ENCODE measurements at regions not wholly inside any gene's neighbourhood (a gene's known extent, or its start where the extent isn't known, plus 50 kb on each side); places are given as distances from the start of the nearest gene placed in this dataset.
A peak's percentile ranks its signal among the peaks of the same experiment; 100 is the strongest.

- H3K9me3 ChIP-seq (ENCODE audit: control insufficient read depth in 5 of 5, low read length in 5 of 5) = no peaks in the 10 kb centered on the region
- H3K4me1 ChIP-seq (ENCODE audit: control insufficient read depth in 5 of 5, insufficient read depth in 5 of 5, low read length in 5 of 5) = no peaks in the 10 kb centered on the region
- no peak overlapping the region for H3K9ac ChIP-seq (ENCODE audit: low read length in 5 of 5)
- no peaks in the 10 kb centered on the region for H3K27me3 ChIP-seq (ENCODE audit: control insufficient read depth in 5 of 5, insufficient read depth in 4 of 5, low read length in 5 of 5)
- no peak overlapping the region for H3K4me3 ChIP-seq (ENCODE audit: low read depth in 1 of 5, low read length in 5 of 5)
- no peaks in the 10 kb centered on the region for H3K36me3 ChIP-seq (ENCODE audit: control insufficient read depth in 5 of 5, insufficient read depth in 5 of 5, low read length in 5 of 5)
- H3K27ac ChIP-seq (ENCODE audit: low read depth, low read length) = no peak overlapping the region
Observed at GRCh38 chr3:148131990-148132638, 565.6 kb upstream of the AGTR1 start.

- Histone ChIP-seq H3K36me3 (ENCODE audit: control insufficient read depth in 5 of 5, insufficient read depth in 5 of 5, low read length in 5 of 5) (no peaks in the 10 kb centered on the region), H3K27me3 (ENCODE audit: control insufficient read depth in 5 of 5, insufficient read depth in 4 of 5, low read length in 5 of 5) (no peaks in the 10 kb centered on the region), H3K4me3 (ENCODE audit: low read depth in 1 of 5, low read length in 5 of 5) (no peak overlapping the region), H3K9me3 (ENCODE audit: control insufficient read depth in 5 of 5, low read length in 5 of 5) (no peaks in the 10 kb centered on the region), H3K4me1 (ENCODE audit: control insufficient read depth in 5 of 5, insufficient read depth in 5 of 5, low read length in 5 of 5) (no peaks in the 10 kb centered on the region), H3K27ac (ENCODE audit: low read depth, low read length) (no peak overlapping the region), H3K9ac (ENCODE audit: low read length in 5 of 5) (no peak overlapping the region)
Observed at GRCh38 chr3:148136816-148137215, 560.9 kb upstream of the AGTR1 start.

- Histone ChIP-seq H3K9ac (ENCODE audit: low read length in 5 of 5) (no peak overlapping the region), H3K4me3 (ENCODE audit: low read depth in 1 of 5, low read length in 5 of 5) (no peak overlapping the region), H3K4me1 (ENCODE audit: control insufficient read depth in 5 of 5, insufficient read depth in 5 of 5, low read length in 5 of 5) (peaks cover 0 to 19% (median 5%) of the 10 kb centered on the region in 5 donors), H3K36me3 (ENCODE audit: control insufficient read depth in 5 of 5, insufficient read depth in 5 of 5, low read length in 5 of 5) (no peaks in the 10 kb centered on the region), H3K9me3 (ENCODE audit: control insufficient read depth in 5 of 5, low read length in 5 of 5) (no peaks in the 10 kb centered on the region), H3K27ac (ENCODE audit: low read depth, low read length) (no peak overlapping the region), H3K27me3 (ENCODE audit: control insufficient read depth in 5 of 5, insufficient read depth in 4 of 5, low read length in 5 of 5) (no peaks in the 10 kb centered on the region)
Observed at GRCh38 chr3:148146241-148146640, 551.5 kb upstream of the AGTR1 start.

GRCh38 chr3:148146947-148147826 is 550.5 kb upstream of the AGTR1 start:
- Histone ChIP-seq H3K9me3 (ENCODE audit: control insufficient read depth in 5 of 5, low read length in 5 of 5) (no peaks in the 10 kb centered on the region), H3K27ac (ENCODE audit: low read depth, low read length) (peak overlapping the region; percentile 18), H3K4me1 (ENCODE audit: control insufficient read depth in 5 of 5, insufficient read depth in 5 of 5, low read length in 5 of 5) (peaks cover 0 to 19% (median 5%) of the 10 kb centered on the region in 5 donors), H3K27me3 (ENCODE audit: control insufficient read depth in 5 of 5, insufficient read depth in 4 of 5, low read length in 5 of 5) (no peaks in the 10 kb centered on the region), H3K4me3 (ENCODE audit: low read depth in 1 of 5, low read length in 5 of 5) (no peak overlapping the region), H3K36me3 (ENCODE audit: control insufficient read depth in 5 of 5, insufficient read depth in 5 of 5, low read length in 5 of 5) (no peaks in the 10 kb centered on the region), H3K9ac (ENCODE audit: low read length in 5 of 5) (no peak overlapping the region)

GRCh38 chr3:148147903-148148302 is 549.8 kb upstream of the AGTR1 start:
- Histone ChIP-seq H3K27ac (ENCODE audit: low read depth, low read length) (peak overlapping the region; percentile 18), H3K9me3 (ENCODE audit: control insufficient read depth in 5 of 5, low read length in 5 of 5) (no peaks in the 10 kb centered on the region), H3K27me3 (ENCODE audit: control insufficient read depth in 5 of 5, insufficient read depth in 4 of 5, low read length in 5 of 5) (no peaks in the 10 kb centered on the region), H3K9ac (ENCODE audit: low read length in 5 of 5) (no peak overlapping the region), H3K36me3 (ENCODE audit: control insufficient read depth in 5 of 5, insufficient read depth in 5 of 5, low read length in 5 of 5) (no peaks in the 10 kb centered on the region), H3K4me1 (ENCODE audit: control insufficient read depth in 5 of 5, insufficient read depth in 5 of 5, low read length in 5 of 5) (peaks cover 0 to 19% (median 5%) of the 10 kb centered on the region in 5 donors), H3K4me3 (ENCODE audit: low read depth in 1 of 5, low read length in 5 of 5) (no peak overlapping the region)

- H3K4me3 ChIP-seq (ENCODE audit: low read depth in 1 of 5, low read length in 5 of 5) = no peak overlapping the region
- H3K27ac ChIP-seq (ENCODE audit: low read depth, low read length) = no peak overlapping the region
- H3K4me1 ChIP-seq (ENCODE audit: control insufficient read depth in 5 of 5, insufficient read depth in 5 of 5, low read length in 5 of 5) = peaks cover 0 to 19% (median 5%) of the 10 kb centered on the region in 5 donors
- no peaks in the 10 kb centered on the region for H3K36me3 ChIP-seq (ENCODE audit: control insufficient read depth in 5 of 5, insufficient read depth in 5 of 5, low read length in 5 of 5)
- no peak overlapping the region for H3K9ac ChIP-seq (ENCODE audit: low read length in 5 of 5)
- H3K9me3 ChIP-seq (ENCODE audit: control insufficient read depth in 5 of 5, low read length in 5 of 5) = no peaks in the 10 kb centered on the region
- no peaks in the 10 kb centered on the region for H3K27me3 ChIP-seq (ENCODE audit: control insufficient read depth in 5 of 5, insufficient read depth in 4 of 5, low read length in 5 of 5)
Observed at GRCh38 chr3:148149556-148149955, 548.1 kb upstream of the AGTR1 start.

- Histone ChIP-seq H3K4me3 (ENCODE audit: low read depth in 1 of 5, low read length in 5 of 5) (no peak overlapping the region), H3K36me3 (ENCODE audit: control insufficient read depth in 5 of 5, insufficient read depth in 5 of 5, low read length in 5 of 5) (no peaks in the 10 kb centered on the region), H3K4me1 (ENCODE audit: control insufficient read depth in 5 of 5, insufficient read depth in 5 of 5, low read length in 5 of 5) (peaks cover 0 to 19% (median 5%) of the 10 kb centered on the region in 5 donors), H3K9ac (ENCODE audit: low read length in 5 of 5) (no peak overlapping the region), H3K27ac (ENCODE audit: low read depth, low read length) (no peak overlapping the region), H3K27me3 (ENCODE audit: control insufficient read depth in 5 of 5, insufficient read depth in 4 of 5, low read length in 5 of 5) (no peaks in the 10 kb centered on the region), H3K9me3 (ENCODE audit: control insufficient read depth in 5 of 5, low read length in 5 of 5) (no peaks in the 10 kb centered on the region)
Observed at GRCh38 chr3:148150141-148150540, 547.6 kb upstream of the AGTR1 start.

- H3K4me3 ChIP-seq (ENCODE audit: low read depth in 1 of 5, low read length in 5 of 5) = no peak overlapping the region
- no peaks in the 10 kb centered on the region for H3K36me3 ChIP-seq (ENCODE audit: control insufficient read depth in 5 of 5, insufficient read depth in 5 of 5, low read length in 5 of 5)
- H3K27ac ChIP-seq (ENCODE audit: low read depth, low read length) = no peak overlapping the region
- H3K27me3 ChIP-seq (ENCODE audit: control insufficient read depth in 5 of 5, insufficient read depth in 4 of 5, low read length in 5 of 5) = no peaks in the 10 kb centered on the region
- H3K9ac ChIP-seq (ENCODE audit: low read length in 5 of 5) = no peak overlapping the region
- no peaks in the 10 kb centered on the region for H3K9me3 ChIP-seq (ENCODE audit: control insufficient read depth in 5 of 5, low read length in 5 of 5)
- no peaks in the 10 kb centered on the region for H3K4me1 ChIP-seq (ENCODE audit: control insufficient read depth in 5 of 5, insufficient read depth in 5 of 5, low read length in 5 of 5)
Observed at GRCh38 chr3:148158210-148158609, 539.5 kb upstream of the AGTR1 start.

- Histone ChIP-seq H3K9ac (ENCODE audit: low read length in 5 of 5) (no peak overlapping the region), H3K27me3 (ENCODE audit: control insufficient read depth in 5 of 5, insufficient read depth in 4 of 5, low read length in 5 of 5) (no peaks in the 10 kb centered on the region), H3K4me3 (ENCODE audit: low read depth in 1 of 5, low read length in 5 of 5) (no peak overlapping the region), H3K36me3 (ENCODE audit: control insufficient read depth in 5 of 5, insufficient read depth in 5 of 5, low read length in 5 of 5) (no peaks in the 10 kb centered on the region), H3K4me1 (ENCODE audit: control insufficient read depth in 5 of 5, insufficient read depth in 5 of 5, low read length in 5 of 5) (no peaks in the 10 kb centered on the region), H3K27ac (ENCODE audit: low read depth, low read length) (no peak overlapping the region), H3K9me3 (ENCODE audit: control insufficient read depth in 5 of 5, low read length in 5 of 5) (no peaks in the 10 kb centered on the region)
Observed at GRCh38 chr3:148162132-148162531, 535.6 kb upstream of the AGTR1 start.

GRCh38 chr3:148168347-148168746 is 529.4 kb upstream of the AGTR1 start:
- Histone ChIP-seq H3K36me3 (ENCODE audit: control insufficient read depth in 5 of 5, insufficient read depth in 5 of 5, low read length in 5 of 5) (no peaks in the 10 kb centered on the region), H3K4me3 (ENCODE audit: low read depth in 1 of 5, low read length in 5 of 5) (no peak overlapping the region), H3K4me1 (ENCODE audit: control insufficient read depth in 5 of 5, insufficient read depth in 5 of 5, low read length in 5 of 5) (no peaks in the 10 kb centered on the region), H3K27me3 (ENCODE audit: control insufficient read depth in 5 of 5, insufficient read depth in 4 of 5, low read length in 5 of 5) (no peaks in the 10 kb centered on the region), H3K27ac (ENCODE audit: low read depth, low read length) (no peak overlapping the region), H3K9ac (ENCODE audit: low read length in 5 of 5) (no peak overlapping the region), H3K9me3 (ENCODE audit: control insufficient read depth in 5 of 5, low read length in 5 of 5) (no peaks in the 10 kb centered on the region)
